OCI-LY1 (cell line): ENCODE measurements at regions not wholly inside any gene's neighbourhood (a gene's known extent, or its start where the extent isn't known, plus 50 kb on each side); places are given as distances from the start of the nearest gene placed in this dataset.

Experiments used
- H2AFZ ChIP-seq: fragments of 200-600 bp; sonication (generic), shearing (Covaris generic); 2 replicates; pipeline ENCODE4 v1.6.0; 2014; ENCODE audit warnings: antibody characterized with exemption, mild to moderate bottlenecking, low read length
- H3F3A ChIP-seq: fragments of 200-600 bp; sonication (generic), shearing (Covaris generic); 2 replicates; pipeline ENCODE4 v1.6.0; 2014; ENCODE audit warnings: mild to moderate bottlenecking, antibody characterized with exemption, low read length, moderate library complexity; ENCODE audit not compliant: insufficient read depth
- H3K27ac ChIP-seq: fragments of 200-600 bp; sonication (generic); 2 replicates; pipeline ENCODE4 v1.5.1; 2014; ENCODE audit warnings: low read length, mixed run types, mild to moderate bottlenecking, low read depth; ENCODE audit not compliant: poor library complexity, severe bottlenecking
- H3K27me3 ChIP-seq: fragments of 200-600 bp; sonication (generic); 2 replicates; pipeline ENCODE4 v1.6.0; 2014; ENCODE audit warnings: antibody characterized with exemption, mild to moderate bottlenecking, low read length, moderate library complexity; ENCODE audit not compliant: insufficient read depth
- H3K36me3 ChIP-seq: fragments of 200-600 bp; sonication (generic); 2 replicates; pipeline ENCODE4 v1.6.1; 2014; ENCODE audit warnings: mild to moderate bottlenecking, antibody characterized with exemption, low read length, moderate library complexity, mixed read lengths; ENCODE audit not compliant: insufficient read depth
- H3K4me1 ChIP-seq: fragments of 200-600 bp; sonication (generic); 2 replicates; pipeline ENCODE4 v1.5.1; 2014; ENCODE audit warnings: mild to moderate bottlenecking, low read length, moderate library complexity; ENCODE audit not compliant: insufficient read depth, severe bottlenecking
- H3K4me2 ChIP-seq: fragments of 200-600 bp; sonication (generic), shearing (Covaris generic); 2 replicates; pipeline ENCODE4 v1.6.1; 2014; ENCODE audit warnings: low read length
- H3K4me3 ChIP-seq: fragments of 200-600 bp; sonication (generic); 2 replicates; pipeline ENCODE4 v1.5.1; 2014; ENCODE audit warnings: low read length, low read depth, mild to moderate bottlenecking, mixed read lengths; ENCODE audit not compliant: poor library complexity, severe bottlenecking
- H3K79me2 ChIP-seq: fragments of 200-600 bp; shearing (Covaris generic); 2 replicates; pipeline ENCODE4 v1.6.1; 2016; ENCODE audit warnings: mixed run types, low read length, mixed read lengths; ENCODE audit not compliant: insufficient read depth
- H3K9ac ChIP-seq: fragments of 200-600 bp; sonication (generic), shearing (Covaris generic); 2 replicates; pipeline ENCODE4 v1.6.1; 2014; ENCODE audit warnings: mild to moderate bottlenecking, low read length, mixed read lengths
- H3K9me2 ChIP-seq: fragments of 200-600 bp; sonication (generic), shearing (Covaris generic); 2 replicates; pipeline ENCODE4 v1.6.1; 2014; ENCODE audit warnings: low read depth, mild to moderate bottlenecking, low read length, mixed read lengths
- H3K9me3 ChIP-seq: fragments of 200-600 bp; shearing (Covaris generic); 2 replicates; pipeline ENCODE4 v1.6.1; 2014; ENCODE audit warnings: low read length, mixed read lengths
- H4K20me1 ChIP-seq: fragments of 200-600 bp; sonication (generic), shearing (Covaris generic); 2 replicates; pipeline ENCODE4 v1.6.0; 2016; ENCODE audit warnings: mild to moderate bottlenecking, low read length; ENCODE audit not compliant: insufficient read depth
- CTCF ChIP-seq: fragments of 200-600 bp; sonication (generic), shearing (Covaris generic); IDR thresholded peaks from 2 replicates; pipeline ENCODE4 v1.5.1; 2017; ENCODE audit warnings: mild to moderate bottlenecking, antibody characterized with exemption, low read length, moderate library complexity, mixed read lengths
- EZH2 ChIP-seq: fragments of 200-600 bp; sonication (generic), shearing (Covaris generic); IDR thresholded peaks from 2 replicates; pipeline ENCODE4 v1.8.0; 2017; ENCODE audit warnings: borderline replicate concordance, mixed run types, mild to moderate bottlenecking, antibody characterized with exemption, low read length, moderate library complexity, mixed read lengths

DNA sequence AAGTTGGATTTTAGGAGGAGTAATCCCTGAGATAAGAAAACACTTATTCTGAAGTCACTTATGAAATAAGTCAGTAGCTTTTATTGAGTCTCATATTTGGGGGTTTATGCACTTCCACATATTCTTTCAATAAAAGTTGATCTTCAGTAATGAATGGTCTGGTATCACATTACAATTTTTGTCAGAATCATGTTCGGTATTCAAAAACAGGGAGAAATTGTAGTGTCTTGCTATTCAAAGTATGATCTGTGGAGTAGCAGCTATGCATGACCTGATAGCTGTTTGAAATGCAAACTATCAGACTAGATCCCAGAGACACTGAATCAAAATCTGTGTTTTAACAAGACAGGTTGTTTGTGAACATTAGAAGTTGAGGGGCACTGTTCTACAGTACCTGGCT lies 857.6 kb downstream of the METTL15 start:
- Histone ChIP-seq H3K79me2 (no peaks in the 10 kb centered on the region), H3K9ac (no peak overlapping the region), H2AFZ (no peak overlapping the region)

GRCh38 chr11:28964811-28965210 lies 856.6 kb downstream of the METTL15 start:
- TF ChIP-seq EZH2 = no peak
- TF ChIP-seq CTCF = no peak
- H3K4me2 ChIP-seq = no peak overlapping the region
- no peaks in the 10 kb centered on the region for H3K9me2 ChIP-seq
- H3K27me3 ChIP-seq = no peaks in the 10 kb centered on the region
- no peaks in the 10 kb centered on the region for H3K36me3 ChIP-seq
- H2AFZ ChIP-seq = no peak overlapping the region
- H3K4me1 ChIP-seq = no peaks in the 10 kb centered on the region
- no peaks in the 10 kb centered on the region for H3K9me3 ChIP-seq
- H3F3A ChIP-seq = no peaks in the 10 kb centered on the region
- H3K9ac ChIP-seq = no peak overlapping the region
- H3K4me3 ChIP-seq = no peak overlapping the region
- H4K20me1 ChIP-seq = no peaks in the 10 kb centered on the region
- no peaks in the 10 kb centered on the region for H3K79me2 ChIP-seq
- H3K27ac ChIP-seq = no peak overlapping the region

More for the DNA sequence above, 857.6 kb downstream of the METTL15 start:
- Histone ChIP-seq H3K36me3 (no peaks in the 10 kb centered on the region), H3K4me2 (no peak overlapping the region), H3K27ac (no peak overlapping the region), H3F3A (no peaks in the 10 kb centered on the region), H3K9me2 (no peaks in the 10 kb centered on the region), H3K9me3 (no peaks in the 10 kb centered on the region), H4K20me1 (no peaks in the 10 kb centered on the region), H3K4me3 (no peak overlapping the region), H3K4me1 (no peaks in the 10 kb centered on the region), H3K27me3 (no peaks in the 10 kb centered on the region)
- TF ChIP-seq EZH2 (no peak), CTCF (no peak)

- H3K79me2 ChIP-seq = no peaks in the 10 kb centered on the region
- no peaks in the 10 kb centered on the region for H3K36me3 ChIP-seq
- no peaks in the 10 kb centered on the region for H3F3A ChIP-seq
- no peak overlapping the region for H3K9ac ChIP-seq
- no peaks in the 10 kb centered on the region for H3K27me3 ChIP-seq
- H3K27ac ChIP-seq = no peak overlapping the region
- no peak for TF ChIP-seq CTCF
- no peak for TF ChIP-seq EZH2
- no peaks in the 10 kb centered on the region for H3K9me3 ChIP-seq
- no peak overlapping the region for H3K4me2 ChIP-seq
- H3K4me1 ChIP-seq = no peaks in the 10 kb centered on the region
- no peaks in the 10 kb centered on the region for H4K20me1 ChIP-seq
- H3K4me3 ChIP-seq = no peak overlapping the region
- H2AFZ ChIP-seq = no peak overlapping the region
- no peaks in the 10 kb centered on the region for H3K9me2 ChIP-seq
Measured at GRCh38 chr11:28963187-28963586, 855.0 kb downstream of the METTL15 start.
